Esophagus squamous epithelium (tissue), 4 donors: ENCODE measurements at regions not wholly inside any gene's neighbourhood (a gene's known extent, or its start where the extent isn't known, plus 50 kb on each side); places are given as distances from the start of the nearest gene placed in this dataset.

Source experiments
- POLR2A ChIP-seq, 4 donors: fragments of 450-650 bp; IDR thresholded peaks; one replicate each; pipeline ENCODE4 v1.6.1; 2017; ENCODE audit warnings: antibody characterized with exemption in 4 of 4, mild to moderate bottlenecking in 4 of 4, moderate library complexity in 3 of 4
- TF ChIP-seq, protein P1 (sequence below), 6 experiments: fragments of 450-650 bp in 4 of 6; fragments of 200-600 bp in 2 of 6; sonication (generic) in 2 of 6; IDR thresholded peaks; one replicate each; pipeline ENCODE4 v1.5.1; 2016 to 2019; ENCODE audit warnings: antibody characterized with exemption in 6 of 6, mild to moderate bottlenecking in 4 of 6, moderate library complexity in 4 of 6

DNA sequence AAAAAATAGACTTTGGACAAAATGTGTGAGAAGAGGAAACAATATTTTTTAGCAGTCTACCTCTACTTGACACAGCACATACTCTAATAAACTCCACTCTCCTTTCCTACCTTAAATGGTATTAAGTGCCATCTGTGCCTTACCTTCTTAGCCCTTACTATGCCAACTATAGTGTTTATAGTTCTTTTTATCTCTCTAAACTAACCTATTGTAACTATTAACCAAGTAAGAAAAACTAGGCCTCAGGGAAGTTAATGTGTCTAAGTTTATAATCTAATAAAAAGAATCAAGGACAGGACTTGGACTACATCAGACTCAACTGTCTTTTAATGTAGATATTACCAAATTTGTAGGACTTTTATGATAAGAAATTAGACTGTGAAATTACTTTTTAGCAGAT lies 251.7 kb upstream of the ROBO2 start:
- no peak for TF ChIP-seq POLR2A (IDR thresholded peaks at IDR 0.05)
- TF ChIP-seq, protein P1, sequence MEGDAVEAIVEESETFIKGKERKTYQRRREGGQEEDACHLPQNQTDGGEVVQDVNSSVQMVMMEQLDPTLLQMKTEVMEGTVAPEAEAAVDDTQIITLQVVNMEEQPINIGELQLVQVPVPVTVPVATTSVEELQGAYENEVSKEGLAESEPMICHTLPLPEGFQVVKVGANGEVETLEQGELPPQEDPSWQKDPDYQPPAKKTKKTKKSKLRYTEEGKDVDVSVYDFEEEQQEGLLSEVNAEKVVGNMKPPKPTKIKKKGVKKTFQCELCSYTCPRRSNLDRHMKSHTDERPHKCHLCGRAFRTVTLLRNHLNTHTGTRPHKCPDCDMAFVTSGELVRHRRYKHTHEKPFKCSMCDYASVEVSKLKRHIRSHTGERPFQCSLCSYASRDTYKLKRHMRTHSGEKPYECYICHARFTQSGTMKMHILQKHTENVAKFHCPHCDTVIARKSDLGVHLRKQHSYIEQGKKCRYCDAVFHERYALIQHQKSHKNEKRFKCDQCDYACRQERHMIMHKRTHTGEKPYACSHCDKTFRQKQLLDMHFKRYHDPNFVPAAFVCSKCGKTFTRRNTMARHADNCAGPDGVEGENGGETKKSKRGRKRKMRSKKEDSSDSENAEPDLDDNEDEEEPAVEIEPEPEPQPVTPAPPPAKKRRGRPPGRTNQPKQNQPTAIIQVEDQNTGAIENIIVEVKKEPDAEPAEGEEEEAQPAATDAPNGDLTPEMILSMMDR (IDR thresholded peaks at IDR 0.05) = no peak
